ENCODE measurements at regions not wholly inside any gene's neighbourhood (a gene's known extent, or its start where the extent isn't known, plus 50 kb on each side); places are given as distances from the start of the nearest gene placed in this dataset.

- TF ChIP-seq FOS (IDR thresholded peaks at IDR 0.05; ENCODE audit: borderline replicate concordance, insufficient read depth, low read length), result no peak
- TF ChIP-seq CTCF (IDR thresholded peaks at IDR 0.05; ENCODE audit: extremely low read depth in 1 of 2, insufficient read depth in 1 of 2, low read depth in 1 of 2, low read length in 2 of 2), result no peak
- TF ChIP-seq POLR2A (IDR thresholded peaks at IDR 0.05; ENCODE audit: low read depth, low read length), result no peak
- no peak for TF ChIP-seq POLR2AphosphoS5 (IDR thresholded peaks at IDR 0.05; ENCODE audit: insufficient read depth, low read depth, low read length)
- no peak for TF ChIP-seq EZH2 (IDR thresholded peaks at IDR 0.05; ENCODE audit: borderline replicate concordance, low read depth, low read length, severe bottlenecking)
Observed at GRCh38 chr20:39458452-39458851, 496.3 kb downstream of the DHX35 start.
